Activated T-cell treated with anti-CD3 and anti-CD28 coated beads for 48 hours (primary cell): ENCODE measurements at regions not wholly inside any gene's neighbourhood (a gene's known extent, or its start where the extent isn't known, plus 50 kb on each side); places are given as distances from the start of the nearest gene placed in this dataset.
"Not testable (repeated sequence)": the region's sequence is repeated elsewhere in the genome, so short reads cannot be mapped to it uniquely, and the experiment has no call there.

ENCODE experiments used
- DNase-seq: peaks from one replicate; pipeline ENCODE4 v3.0.0-alpha.2; 2020; ENCODE audit warnings: low read depth

DNA sequence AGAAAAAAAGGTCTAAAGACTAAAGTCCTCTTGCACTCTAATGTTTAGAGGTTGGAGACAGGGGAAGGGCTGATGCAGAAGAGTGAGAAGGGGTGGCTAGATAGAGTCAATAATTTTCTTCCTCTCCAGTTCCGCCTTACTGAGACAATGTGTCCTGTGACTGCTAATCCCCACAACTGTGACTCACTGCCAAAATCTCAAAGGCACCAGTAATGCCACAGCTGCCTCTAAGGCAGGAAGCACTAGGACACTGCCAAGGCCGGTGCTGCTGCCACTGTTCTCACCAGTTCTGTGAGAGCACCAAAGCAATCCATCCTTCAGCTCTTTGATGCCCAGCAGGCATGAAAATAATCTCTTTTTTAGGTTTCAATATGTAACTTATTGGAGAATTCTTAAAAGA lies 701.9 kb upstream of the MAP3K7 start:
- DNase-seq: no peak

DNA sequence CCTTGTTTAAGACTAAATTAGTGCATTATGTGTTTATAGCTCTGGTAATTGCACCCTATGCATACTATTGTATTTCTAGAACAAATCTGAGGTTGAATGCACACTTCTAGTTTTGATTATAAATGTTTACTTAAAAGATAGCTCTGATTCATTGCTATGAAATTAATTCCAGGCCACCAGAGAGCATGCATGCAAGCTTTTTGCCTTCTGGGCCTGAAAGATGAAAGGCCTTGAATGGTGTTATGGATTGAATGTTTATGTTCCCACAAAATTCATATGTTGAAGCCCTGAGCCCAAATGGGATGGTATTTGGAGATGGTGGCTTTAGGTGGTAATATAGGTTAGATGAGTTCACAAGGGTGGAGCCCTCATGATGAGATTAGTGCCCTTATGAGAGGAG lies 695.0 kb upstream of the MAP3K7 start:
- no peak for DNase-seq

DNA sequence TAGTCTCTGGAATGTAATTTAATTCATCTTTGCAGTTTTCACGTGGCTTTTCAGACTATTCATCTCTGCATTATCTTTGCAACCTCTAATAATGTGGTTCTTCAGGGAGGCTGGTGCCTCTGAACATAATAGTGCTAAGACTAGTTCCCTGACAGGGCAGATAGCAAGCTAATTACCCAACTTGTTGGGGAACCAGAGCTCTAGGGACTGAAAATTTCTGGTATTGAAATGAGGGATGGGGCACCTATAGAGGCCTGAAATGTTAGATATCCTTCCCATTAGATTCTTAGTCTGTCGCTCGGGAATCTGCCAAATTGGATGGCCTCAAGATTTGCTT lies 693.6 kb upstream of the MAP3K7 start:
- DNase-seq: no peak

DNA sequence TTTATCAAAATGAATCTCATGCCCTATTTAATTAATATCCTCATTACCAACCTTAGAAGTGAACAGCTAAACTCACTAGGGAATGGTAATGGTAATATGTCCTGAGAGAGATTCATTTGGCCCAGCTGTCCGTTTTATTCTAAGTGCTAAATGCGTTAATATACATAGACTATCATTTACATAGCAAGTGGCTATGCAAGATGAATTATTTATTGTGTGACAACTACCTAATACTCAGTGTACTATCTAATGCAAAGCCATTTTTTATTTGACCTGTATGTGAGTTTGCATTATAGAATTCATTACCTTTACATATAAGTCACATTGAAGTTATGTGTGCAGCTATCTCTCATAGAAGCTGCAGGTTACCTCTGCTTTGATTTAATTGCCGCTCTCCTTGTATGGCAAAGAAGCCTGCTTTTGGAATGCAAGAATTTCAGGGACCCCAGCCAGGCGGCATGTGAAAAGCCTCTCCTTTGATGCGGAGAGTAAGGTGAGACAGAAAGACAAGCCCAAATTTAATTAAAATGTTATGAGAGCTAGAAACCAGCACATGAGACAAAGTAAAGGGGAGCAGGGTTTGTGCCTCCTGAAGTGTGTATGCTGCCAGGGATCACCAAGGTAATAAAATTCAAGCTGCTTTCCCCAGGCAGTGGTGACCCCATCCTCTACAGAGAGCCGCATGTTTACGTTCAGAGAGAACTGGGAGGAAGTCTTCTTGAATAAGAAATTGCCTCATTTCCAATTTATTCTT lies 693.0 kb upstream of the MAP3K7 start:
- no peak for DNase-seq

DNA sequence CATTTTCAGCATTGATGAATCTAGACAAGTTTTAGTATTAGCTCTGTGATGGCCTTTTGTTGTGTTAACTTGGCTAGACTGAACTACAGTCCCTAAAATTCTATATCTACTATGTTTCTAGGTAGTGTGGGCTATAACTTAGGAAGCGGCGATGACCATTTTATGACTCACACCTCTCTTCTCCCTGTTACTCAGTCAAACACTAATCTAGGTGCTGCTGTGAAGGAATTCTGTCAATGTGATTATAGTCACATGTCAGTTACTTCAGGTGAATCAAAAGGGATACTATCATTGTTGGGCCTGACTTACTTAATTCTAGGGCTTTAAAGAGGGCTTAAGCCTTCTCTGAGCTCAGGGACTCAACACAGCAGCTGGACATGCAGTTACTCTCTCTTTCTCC lies 691.5 kb upstream of the MAP3K7 start:
- DNase-seq: no peak

- DNase-seq: no peak
These were observed 689.4 kb upstream of the MAP3K7 start for GRCh38 chr6:91276315-91276714.

- DNase-seq: no peak
These were observed 686.9 kb upstream of the MAP3K7 start for GRCh38 chr6:91273729-91274128.

- DNase-seq: no peak
These were observed 684.9 kb upstream of the MAP3K7 start for GRCh38 chr6:91271807-91272206.

GRCh38 chr6:91268941-91269340 lies 682.1 kb upstream of the MAP3K7 start:
- DNase-seq: no peak

DNA sequence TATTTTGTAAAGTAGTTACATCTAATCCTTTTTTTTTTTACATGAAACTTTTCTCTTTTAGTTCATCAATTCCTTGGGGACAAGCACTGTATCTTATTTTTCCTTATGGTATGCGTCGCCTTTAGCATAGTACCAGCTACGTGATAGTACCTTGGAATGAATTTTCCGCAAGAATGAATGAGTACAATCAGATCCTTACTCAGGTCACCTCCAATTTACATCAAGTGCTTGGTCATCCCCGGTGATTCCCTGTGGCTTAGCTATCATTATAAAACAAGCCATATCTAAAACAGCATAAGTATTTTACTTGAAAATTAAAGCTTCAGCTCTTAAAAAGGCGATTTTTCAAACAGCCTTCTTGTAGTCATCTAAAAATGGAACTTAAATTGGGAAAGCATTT lies 680.4 kb upstream of the MAP3K7 start:
- no peak for DNase-seq

GRCh38 chr6:91266156-91266555 lies 679.3 kb upstream of the MAP3K7 start:
- no peak for DNase-seq

- no peak for DNase-seq
These were observed 656.6 kb upstream of the MAP3K7 start for GRCh38 chr6:91243436-91243835.

DNA sequence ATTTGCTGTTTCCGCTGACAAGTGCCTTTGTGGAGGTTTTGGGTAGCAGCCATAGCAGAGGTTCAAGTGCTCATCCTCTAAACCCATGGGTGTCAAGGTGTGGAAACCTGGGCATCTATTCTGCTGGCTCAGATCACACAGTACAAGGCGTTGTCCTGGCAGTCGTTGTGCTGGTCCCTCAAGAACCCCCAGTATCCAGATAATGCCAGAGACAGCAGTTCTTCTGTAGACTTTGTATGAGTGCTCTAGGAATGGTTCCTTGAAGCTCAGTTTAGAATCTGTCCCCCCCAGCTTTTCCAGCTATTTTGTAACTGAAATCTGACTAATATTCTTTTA lies 655.7 kb upstream of the MAP3K7 start:
- no peak for DNase-seq

- DNase-seq: no peak
These were observed 655.2 kb upstream of the MAP3K7 start for GRCh38 chr6:91241946-91242613.

DNA sequence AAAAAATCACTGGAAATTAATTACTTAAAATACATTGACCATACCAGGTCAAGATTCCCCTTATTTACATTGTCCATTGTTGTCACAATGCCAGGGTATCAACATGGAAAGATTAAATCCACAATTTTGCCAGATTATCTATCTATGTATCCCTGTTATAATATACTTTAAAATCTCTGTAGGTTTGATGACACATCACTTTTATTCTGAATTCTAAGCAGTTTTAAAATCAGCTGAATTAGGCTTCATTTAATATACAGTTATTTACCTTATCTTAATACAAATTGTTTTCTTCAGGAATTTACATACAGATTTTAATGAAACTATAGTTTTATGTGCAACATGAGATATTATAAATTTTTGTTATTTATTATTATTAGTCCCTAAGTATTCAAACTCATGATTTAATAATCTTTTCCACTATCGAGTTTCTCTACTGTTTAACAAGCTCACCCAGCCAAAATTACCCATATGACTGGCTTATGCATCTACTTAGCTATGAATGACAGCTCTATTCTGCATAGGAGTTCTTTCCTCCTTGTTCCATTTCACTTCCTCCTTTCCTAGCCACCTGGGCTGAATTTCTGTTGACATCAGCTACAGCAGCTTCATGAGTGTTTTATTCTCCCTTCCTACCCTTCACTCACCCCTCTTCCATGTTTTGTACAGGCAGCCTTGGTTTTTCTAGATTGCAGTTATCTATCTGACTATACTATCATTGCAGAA lies 654.2 kb upstream of the MAP3K7 start:
- DNase-seq: no peak

- no peak for DNase-seq
These were observed 634.3 kb upstream of the MAP3K7 start for GRCh38 chr6:91221072-91221720.

DNA sequence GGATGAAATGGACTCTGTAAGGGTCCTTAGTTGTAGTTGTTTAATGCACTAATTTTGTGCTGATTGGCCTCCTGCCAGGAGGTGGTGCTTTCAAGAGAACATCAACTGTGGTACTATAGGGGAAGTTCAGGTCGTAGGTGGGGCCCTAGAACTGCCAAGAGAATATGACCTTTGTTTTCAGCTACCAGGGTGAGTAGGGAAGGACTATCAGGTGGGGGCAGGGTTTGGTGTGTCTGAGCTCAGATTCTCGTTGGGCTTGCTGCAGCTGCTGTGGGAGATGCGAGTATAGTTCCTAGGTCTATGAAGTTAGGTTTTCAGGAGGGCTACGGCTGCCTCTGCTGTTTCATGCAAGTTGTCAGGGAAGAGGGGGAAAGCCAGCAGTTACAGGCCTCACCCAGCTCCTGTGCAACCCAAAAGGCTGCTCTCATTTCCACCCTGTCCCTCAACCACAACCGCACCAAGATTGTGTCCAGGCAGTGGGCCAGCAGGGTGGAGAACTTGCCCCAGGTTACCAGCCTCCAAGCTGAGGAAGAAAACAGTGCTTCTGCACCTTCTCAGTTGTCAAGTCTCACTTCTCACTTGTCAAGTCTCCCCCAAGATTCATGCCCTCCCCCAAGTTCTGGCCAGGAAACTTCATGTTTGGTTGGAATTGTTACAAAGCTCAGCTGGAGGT lies 626.5 kb upstream of the MAP3K7 start:
- no peak for DNase-seq

DNA sequence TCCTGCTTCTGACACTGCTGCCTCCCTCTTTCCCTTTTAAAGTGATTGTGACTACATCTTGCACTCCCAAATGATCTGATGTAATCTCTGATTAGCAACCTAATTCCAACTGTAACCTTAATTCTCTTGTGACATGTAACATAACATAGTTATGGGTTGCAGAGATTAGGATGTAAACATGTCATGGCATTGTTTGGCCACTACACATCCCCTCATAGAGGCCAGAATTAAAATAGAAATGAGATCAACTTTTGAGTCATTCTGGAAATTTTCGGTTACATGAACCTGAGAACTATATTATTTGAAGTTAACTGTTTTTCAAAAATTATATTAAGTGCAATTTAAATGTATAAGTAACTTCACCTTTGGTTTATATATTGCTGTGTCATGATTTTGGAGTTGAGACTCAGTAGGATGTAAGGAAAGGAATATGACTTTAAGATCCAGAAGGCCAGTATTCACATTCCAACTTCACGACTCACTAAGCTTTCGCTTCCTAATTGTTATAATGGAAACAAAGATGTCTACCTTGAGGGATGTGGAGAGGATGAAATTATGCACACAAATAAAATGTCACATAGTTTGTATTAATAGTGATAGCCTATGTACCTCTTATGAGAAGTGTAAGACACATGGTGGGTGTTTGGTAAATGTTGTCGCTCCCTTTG lies 611.9 kb upstream of the MAP3K7 start:
- no peak for DNase-seq

GRCh38 chr6:91196729-91197128 lies 609.9 kb upstream of the MAP3K7 start:
- DNase-seq: no peak

- no peak for DNase-seq
These were observed 606.6 kb upstream of the MAP3K7 start for GRCh38 chr6:91193446-91193845.

GRCh38 chr6:91190041-91190440 lies 603.2 kb upstream of the MAP3K7 start:
- not testable (repeated sequence) for DNase-seq

GRCh38 chr6:91185072-91185471 lies 598.2 kb upstream of the MAP3K7 start:
- no peak for DNase-seq
